NCI-H2196 (cell line): ENCODE measurements at regions not wholly inside any gene's neighbourhood (a gene's known extent, or its start where the extent isn't known, plus 50 kb on each side); places are given as distances from the start of the nearest gene placed in this dataset.

Experiments
- DNase-seq: peaks from one replicate; lab custom pipeline; 2025; ENCODE audit not compliant: unreplicated experiment; lab: John Stamatoyannopoulos, UW

- no peak for DNase-seq
Measured at GRCh38 chr5:34501016-34501415, 155.1 kb upstream of the RAI14 start.

GRCh38 chr5:34501840-34502239 is 154.3 kb upstream of the RAI14 start:
- no peak for DNase-seq

- no peak for DNase-seq
Measured at GRCh38 chr5:34502581-34502980, 153.5 kb upstream of the RAI14 start.

- no peak for DNase-seq
Measured at GRCh38 chr5:34503379-34504253, 152.5 kb upstream of the RAI14 start.

- no peak for DNase-seq
Measured at GRCh38 chr5:34504967-34505366, 151.2 kb upstream of the RAI14 start.

GRCh38 chr5:34505731-34506130 is 150.4 kb upstream of the RAI14 start:
- no peak for DNase-seq

- DNase-seq, result no peak
Measured at GRCh38 chr5:34507933-34508332, 148.2 kb upstream of the RAI14 start.

- DNase-seq, result no peak
Measured at GRCh38 chr5:34509392-34509791, 146.7 kb upstream of the RAI14 start.

- no peak for DNase-seq
Measured at GRCh38 chr5:34510002-34510401, 146.1 kb upstream of the RAI14 start.

- DNase-seq, result no peak
Measured at GRCh38 chr5:34511063-34511462, 145.1 kb upstream of the RAI14 start.

GRCh38 chr5:34511481-34511880 is 144.6 kb upstream of the RAI14 start:
- DNase-seq, result no peak

- no peak for DNase-seq
Measured at GRCh38 chr5:34511915-34512314, 144.2 kb upstream of the RAI14 start.

GRCh38 chr5:34516166-34516565 is 140.0 kb upstream of the RAI14 start:
- DNase-seq, result no peak

- no peak for DNase-seq
Measured at GRCh38 chr5:34516686-34517085, 139.4 kb upstream of the RAI14 start.

GRCh38 chr5:34517249-34517648 is 138.9 kb upstream of the RAI14 start:
- DNase-seq, result peak; percentile 38

- DNase-seq, result no peak
Measured at GRCh38 chr5:34519489-34520220, 136.5 kb upstream of the RAI14 start.

GRCh38 chr5:34521628-34522290 is 134.4 kb upstream of the RAI14 start:
- no peak for DNase-seq

GRCh38 chr5:34522599-34523386 is 133.3 kb upstream of the RAI14 start:
- DNase-seq, result peak; percentile 91

GRCh38 chr5:34523387-34523726 is 132.8 kb upstream of the RAI14 start:
- DNase-seq, result no peak

- no peak for DNase-seq
Measured at GRCh38 chr5:34524123-34524522, 132.0 kb upstream of the RAI14 start.

GRCh38 chr5:34525761-34526160 is 130.4 kb upstream of the RAI14 start:
- no peak for DNase-seq
